ENCODE measurements at regions not wholly inside any gene's neighbourhood (a gene's known extent, or its start where the extent isn't known, plus 50 kb on each side); places are given as distances from the start of the nearest gene placed in this dataset.

GRCh38 chr3:111285694-111286093 is 214.1 kb downstream of the NECTIN3 start:
- Mint-ChIP-seq H3K4me1 (peaks cover 2% of the 10 kb centered on the region), H3K27ac (no peak overlapping the region), H3K36me3 (ENCODE audit: low read depth) (no peaks in the 10 kb centered on the region), H3K27me3 (peaks cover 8% of the 10 kb centered on the region), H3K4me3 (no peak overlapping the region)
- ATAC-seq (no peak), DNase-seq (no peak)
- H3K9me3 ChIP-seq (ENCODE audit: control insufficient read depth, low read length, poor library complexity, severe bottlenecking), result no peaks in the 10 kb centered on the region

- H3K9me3 ChIP-seq (ENCODE audit: control insufficient read depth, low read length, poor library complexity, severe bottlenecking), result no peaks in the 10 kb centered on the region
- H3K36me3 Mint-ChIP-seq (ENCODE audit: low read depth), result no peaks in the 10 kb centered on the region
- H3K4me1 Mint-ChIP-seq, result peaks cover 2% of the 10 kb centered on the region
- no peak overlapping the region for H3K27ac Mint-ChIP-seq
- H3K27me3 Mint-ChIP-seq, result no peaks in the 10 kb centered on the region
- no peak for DNase-seq
- ATAC-seq, result no peak
- H3K4me3 Mint-ChIP-seq, result no peak overlapping the region
Observed at GRCh38 chr3:111286746-111287145, 215.1 kb downstream of the NECTIN3 start.

GRCh38 chr3:111292117-111292516 is 220.5 kb downstream of the NECTIN3 start:
- no peaks in the 10 kb centered on the region for H3K9me3 ChIP-seq (ENCODE audit: control insufficient read depth, low read length, poor library complexity, severe bottlenecking)
- no peaks in the 10 kb centered on the region for H3K27me3 Mint-ChIP-seq
- ATAC-seq (no peak), DNase-seq (no peak)
- H3K27ac Mint-ChIP-seq, result no peak overlapping the region
- peaks cover 10% of the 10 kb centered on the region for H3K4me1 Mint-ChIP-seq
- H3K36me3 Mint-ChIP-seq (ENCODE audit: low read depth), result no peaks in the 10 kb centered on the region
- H3K4me3 Mint-ChIP-seq, result no peak overlapping the region

- Mint-ChIP-seq H3K27ac (no peak overlapping the region), H3K4me3 (no peak overlapping the region), H3K4me1 (peaks cover 18% of the 10 kb centered on the region), H3K27me3 (no peaks in the 10 kb centered on the region), H3K36me3 (ENCODE audit: low read depth) (peaks cover 2% of the 10 kb centered on the region)
- H3K9me3 ChIP-seq (ENCODE audit: control insufficient read depth, low read length, poor library complexity, severe bottlenecking), result no peaks in the 10 kb centered on the region
- DNase-seq (no peak), ATAC-seq (no peak)
Observed at GRCh38 chr3:111299192-111299615, 227.6 kb downstream of the NECTIN3 start.

- no peaks in the 10 kb centered on the region for H3K9me3 ChIP-seq (ENCODE audit: control insufficient read depth, low read length, poor library complexity, severe bottlenecking)
- Mint-ChIP-seq H3K27me3 (no peaks in the 10 kb centered on the region), H3K36me3 (ENCODE audit: low read depth) (peaks cover 10% of the 10 kb centered on the region), H3K27ac (peak overlapping the region; percentile 6), H3K4me3 (peak overlapping the region; percentile 8), H3K4me1 (peaks cover 16% of the 10 kb centered on the region)
- ATAC-seq, result no peak
- no peak for DNase-seq
Observed at GRCh38 chr3:111301238-111301798, 229.7 kb downstream of the NECTIN3 start.

- Mint-ChIP-seq H3K4me3 (no peak overlapping the region), H3K27me3 (no peaks in the 10 kb centered on the region)
Observed at GRCh38 chr3:111302063-111302462, 230.4 kb downstream of the NECTIN3 start.

GRCh38 chr3:111303760-111304159 is 232.1 kb downstream of the NECTIN3 start:
- H3K4me1 Mint-ChIP-seq, result peaks cover 13% of the 10 kb centered on the region
- no peak overlapping the region for H3K27ac Mint-ChIP-seq
- no peak overlapping the region for H3K4me3 Mint-ChIP-seq
- ATAC-seq (no peak), DNase-seq (no peak)
- H3K27me3 Mint-ChIP-seq, result no peaks in the 10 kb centered on the region
- no peaks in the 10 kb centered on the region for H3K9me3 ChIP-seq (ENCODE audit: control insufficient read depth, low read length, poor library complexity, severe bottlenecking)
- H3K36me3 Mint-ChIP-seq (ENCODE audit: low read depth), result peaks cover 7% of the 10 kb centered on the region

More at GRCh38 chr3:111302063-111302462, 230.4 kb downstream of the NECTIN3 start:
- ATAC-seq, result no peak
- peaks cover 10% of the 10 kb centered on the region for H3K36me3 Mint-ChIP-seq (ENCODE audit: low read depth)
- no peaks in the 10 kb centered on the region for H3K9me3 ChIP-seq (ENCODE audit: control insufficient read depth, low read length, poor library complexity, severe bottlenecking)
- H3K27ac Mint-ChIP-seq, result peak overlapping the region; percentile 6
- DNase-seq, result no peak
- peaks cover 13% of the 10 kb centered on the region for H3K4me1 Mint-ChIP-seq

GRCh38 chr3:111307676-111308075 is 234.3 kb upstream of the CD96 start:
- no peak for ATAC-seq
- DNase-seq, result no peak
- Mint-ChIP-seq H3K4me3 (no peak overlapping the region), H3K27me3 (no peaks in the 10 kb centered on the region), H3K4me1 (peaks cover 25% of the 10 kb centered on the region), H3K27ac (no peak overlapping the region), H3K36me3 (ENCODE audit: low read depth) (peaks cover 7% of the 10 kb centered on the region)
- H3K9me3 ChIP-seq (ENCODE audit: control insufficient read depth, low read length, poor library complexity, severe bottlenecking), result no peaks in the 10 kb centered on the region

- H3K36me3 Mint-ChIP-seq (ENCODE audit: low read depth), result no peaks in the 10 kb centered on the region
- peaks cover 29% of the 10 kb centered on the region for H3K4me1 Mint-ChIP-seq
- peak overlapping the region; percentile 61 for H3K4me3 Mint-ChIP-seq
- no peaks in the 10 kb centered on the region for H3K9me3 ChIP-seq (ENCODE audit: control insufficient read depth, low read length, poor library complexity, severe bottlenecking)
- peak overlapping the region; percentile 93 for H3K27ac Mint-ChIP-seq
- ATAC-seq (peak; percentile 69), DNase-seq (no peak)
- no peaks in the 10 kb centered on the region for H3K27me3 Mint-ChIP-seq
Observed at GRCh38 chr3:111311126-111311525, 230.9 kb upstream of the CD96 start.

- peak overlapping the region; percentile 79 for H3K4me3 Mint-ChIP-seq
- H3K4me1 Mint-ChIP-seq, result peaks cover 29% of the 10 kb centered on the region
- ATAC-seq (peak; percentile 63), DNase-seq (no peak)
- no peaks in the 10 kb centered on the region for H3K9me3 ChIP-seq (ENCODE audit: control insufficient read depth, low read length, poor library complexity, severe bottlenecking)
- H3K27me3 Mint-ChIP-seq, result no peaks in the 10 kb centered on the region
- H3K27ac Mint-ChIP-seq, result peak overlapping the region; percentile 93
- H3K36me3 Mint-ChIP-seq (ENCODE audit: low read depth), result no peaks in the 10 kb centered on the region
Observed at GRCh38 chr3:111311709-111312235, 230.2 kb upstream of the CD96 start.

GRCh38 chr3:111314181-111314873 is 227.7 kb upstream of the CD96 start:
- no peak overlapping the region for H3K27ac Mint-ChIP-seq
- H3K27me3 Mint-ChIP-seq, result no peaks in the 10 kb centered on the region
- no peaks in the 10 kb centered on the region for H3K36me3 Mint-ChIP-seq (ENCODE audit: low read depth)
- ATAC-seq (no peak), DNase-seq (no peak)
- H3K4me3 Mint-ChIP-seq, result no peak overlapping the region
- H3K9me3 ChIP-seq (ENCODE audit: control insufficient read depth, low read length, poor library complexity, severe bottlenecking), result no peaks in the 10 kb centered on the region
- peaks cover 34% of the 10 kb centered on the region for H3K4me1 Mint-ChIP-seq

- Mint-ChIP-seq H3K27ac (no peak overlapping the region), H3K27me3 (no peaks in the 10 kb centered on the region), H3K4me3 (no peak overlapping the region), H3K4me1 (peaks cover 34% of the 10 kb centered on the region), H3K36me3 (ENCODE audit: low read depth) (no peaks in the 10 kb centered on the region)
- no peak for ATAC-seq
- DNase-seq, result no peak
- no peaks in the 10 kb centered on the region for H3K9me3 ChIP-seq (ENCODE audit: control insufficient read depth, low read length, poor library complexity, severe bottlenecking)
Observed at GRCh38 chr3:111314898-111315297, 227.1 kb upstream of the CD96 start.

- Mint-ChIP-seq H3K4me3 (no peak overlapping the region), H3K27me3 (no peaks in the 10 kb centered on the region), H3K27ac (no peak overlapping the region), H3K4me1 (peaks cover 28% of the 10 kb centered on the region), H3K36me3 (ENCODE audit: low read depth) (no peaks in the 10 kb centered on the region)
- ATAC-seq (no peak), DNase-seq (no peak)
- H3K9me3 ChIP-seq (ENCODE audit: control insufficient read depth, low read length, poor library complexity, severe bottlenecking), result no peaks in the 10 kb centered on the region
Observed at GRCh38 chr3:111315930-111316587, 225.9 kb upstream of the CD96 start.
